GM06990 (cell line): ENCODE measurements at regions not wholly inside any gene's neighbourhood (a gene's known extent, or its start where the extent isn't known, plus 50 kb on each side); places are given as distances from the start of the nearest gene placed in this dataset.

Experiments used
- DNase-seq: peaks from one replicate; pipeline ENCODE4 v3.0.0-alpha.2; 2011; ENCODE audit not compliant: insufficient read length; ENCODE audit errors: extremely low read depth
- H3K27me3 ChIP-seq: replicated peaks from 2 replicates; pipeline ENCODE4 v1.6.0; 2011; ENCODE audit warnings: low read length; ENCODE audit not compliant: control insufficient read depth, insufficient read depth
- H3K36me3 ChIP-seq: 2 replicates; pipeline ENCODE4 v1.5.1; 2011; ENCODE audit warnings: low read length; ENCODE audit not compliant: control insufficient read depth, insufficient read depth
- H3K4me3 ChIP-seq: replicated peaks from 2 replicates; pipeline ENCODE4 v1.5.1; 2011; ENCODE audit warnings: low read depth, mild to moderate bottlenecking, control low read depth, low read length
- TF ChIP-seq, protein P1 (sequence below): IDR thresholded peaks from 2 replicates; pipeline ENCODE4 v1.5.1; 2011; ENCODE audit warnings: low read length, control low read depth, mild to moderate bottlenecking, inconsistent platforms; ENCODE audit not compliant: insufficient read depth, poor library complexity, severe bottlenecking

DNA sequence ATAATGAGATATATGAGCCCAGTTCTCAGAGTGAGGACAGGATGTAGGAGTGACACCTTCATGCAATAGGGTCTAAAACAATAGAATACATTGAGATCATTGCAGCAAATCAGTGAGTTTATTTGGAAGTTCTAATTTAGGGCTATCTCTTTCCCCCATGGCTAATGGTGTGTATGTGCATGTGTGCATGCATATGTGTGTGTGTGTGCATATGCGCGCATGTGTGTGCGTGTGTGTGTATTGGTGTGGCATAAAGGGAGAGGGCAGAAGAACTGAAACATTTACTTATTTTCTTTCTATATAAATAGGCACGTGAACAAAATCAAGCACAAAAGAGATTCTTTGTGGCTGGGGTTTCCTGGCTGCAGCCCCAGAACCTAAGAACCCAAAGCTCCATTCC, 115.7 kb upstream of the VEPH1 start:
- no peaks in the 10 kb centered on the region for H3K36me3 ChIP-seq
- no peaks in the 10 kb centered on the region for H3K27me3 ChIP-seq
- no peak overlapping the region for H3K4me3 ChIP-seq
- TF ChIP-seq, protein P1, sequence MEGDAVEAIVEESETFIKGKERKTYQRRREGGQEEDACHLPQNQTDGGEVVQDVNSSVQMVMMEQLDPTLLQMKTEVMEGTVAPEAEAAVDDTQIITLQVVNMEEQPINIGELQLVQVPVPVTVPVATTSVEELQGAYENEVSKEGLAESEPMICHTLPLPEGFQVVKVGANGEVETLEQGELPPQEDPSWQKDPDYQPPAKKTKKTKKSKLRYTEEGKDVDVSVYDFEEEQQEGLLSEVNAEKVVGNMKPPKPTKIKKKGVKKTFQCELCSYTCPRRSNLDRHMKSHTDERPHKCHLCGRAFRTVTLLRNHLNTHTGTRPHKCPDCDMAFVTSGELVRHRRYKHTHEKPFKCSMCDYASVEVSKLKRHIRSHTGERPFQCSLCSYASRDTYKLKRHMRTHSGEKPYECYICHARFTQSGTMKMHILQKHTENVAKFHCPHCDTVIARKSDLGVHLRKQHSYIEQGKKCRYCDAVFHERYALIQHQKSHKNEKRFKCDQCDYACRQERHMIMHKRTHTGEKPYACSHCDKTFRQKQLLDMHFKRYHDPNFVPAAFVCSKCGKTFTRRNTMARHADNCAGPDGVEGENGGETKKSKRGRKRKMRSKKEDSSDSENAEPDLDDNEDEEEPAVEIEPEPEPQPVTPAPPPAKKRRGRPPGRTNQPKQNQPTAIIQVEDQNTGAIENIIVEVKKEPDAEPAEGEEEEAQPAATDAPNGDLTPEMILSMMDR, result no peak
- DNase-seq, result no peak

DNA sequence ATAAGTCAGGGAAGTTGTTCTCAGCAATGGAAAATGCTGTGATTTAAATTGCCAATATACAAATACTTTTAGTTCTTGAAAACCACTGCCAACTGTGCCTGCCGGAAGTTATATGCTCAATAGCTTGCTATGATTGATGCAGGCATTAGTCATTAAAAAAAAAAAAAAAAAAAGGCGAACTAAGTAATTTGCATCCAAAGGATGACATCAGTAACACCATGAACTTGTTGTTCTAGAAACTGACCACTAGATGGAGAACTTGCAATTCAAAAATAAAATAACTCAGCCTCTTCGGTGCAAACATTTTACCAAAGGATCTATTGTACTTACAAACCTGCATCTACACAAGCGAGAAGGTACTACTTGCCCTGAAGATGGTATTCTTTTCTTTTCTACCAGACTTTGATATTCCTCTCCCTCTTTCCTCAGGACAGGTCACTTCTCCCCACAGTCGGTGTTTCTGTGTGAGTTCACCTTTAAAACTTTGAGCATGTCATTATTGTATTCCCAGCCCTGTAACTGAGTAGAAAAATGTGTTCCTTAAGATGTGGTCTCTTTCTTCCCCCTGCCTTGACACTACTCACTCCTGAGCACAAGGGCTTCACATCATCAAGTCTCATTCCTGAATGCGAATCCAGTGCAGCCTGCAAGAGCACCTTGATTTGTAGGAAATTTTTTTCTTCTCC, 115.0 kb upstream of the VEPH1 start:
- Histone ChIP-seq H3K4me3 (no peak overlapping the region), H3K36me3 (no peaks in the 10 kb centered on the region), H3K27me3 (no peaks in the 10 kb centered on the region)
- TF ChIP-seq, protein P1, result peak; percentile 68
- DNase-seq, result peak; percentile 13

DNA sequence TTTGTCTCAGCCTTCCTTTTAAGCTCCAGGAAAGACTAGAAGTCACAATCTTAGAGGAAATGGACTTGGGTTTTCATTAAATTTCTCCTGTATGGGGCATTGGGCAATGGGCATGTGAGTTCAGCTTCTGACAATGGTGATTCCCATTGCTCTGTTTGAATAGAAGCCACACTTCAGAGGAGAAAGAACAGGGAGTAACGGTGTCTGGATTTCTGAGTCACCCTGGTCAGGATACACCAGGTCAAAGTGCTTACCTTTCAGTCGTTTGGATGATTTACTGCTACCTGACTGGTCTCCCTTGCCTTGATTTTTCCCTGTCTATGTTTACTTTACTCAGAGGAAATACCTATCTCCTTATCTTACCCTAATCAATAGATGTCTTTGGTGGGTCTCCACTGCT, 111.7 kb upstream of the VEPH1 start:
- DNase-seq, result no peak
- TF ChIP-seq, protein P1, result no peak
- no peaks in the 10 kb centered on the region for H3K27me3 ChIP-seq
- no peaks in the 10 kb centered on the region for H3K36me3 ChIP-seq
- no peak overlapping the region for H3K4me3 ChIP-seq

DNA sequence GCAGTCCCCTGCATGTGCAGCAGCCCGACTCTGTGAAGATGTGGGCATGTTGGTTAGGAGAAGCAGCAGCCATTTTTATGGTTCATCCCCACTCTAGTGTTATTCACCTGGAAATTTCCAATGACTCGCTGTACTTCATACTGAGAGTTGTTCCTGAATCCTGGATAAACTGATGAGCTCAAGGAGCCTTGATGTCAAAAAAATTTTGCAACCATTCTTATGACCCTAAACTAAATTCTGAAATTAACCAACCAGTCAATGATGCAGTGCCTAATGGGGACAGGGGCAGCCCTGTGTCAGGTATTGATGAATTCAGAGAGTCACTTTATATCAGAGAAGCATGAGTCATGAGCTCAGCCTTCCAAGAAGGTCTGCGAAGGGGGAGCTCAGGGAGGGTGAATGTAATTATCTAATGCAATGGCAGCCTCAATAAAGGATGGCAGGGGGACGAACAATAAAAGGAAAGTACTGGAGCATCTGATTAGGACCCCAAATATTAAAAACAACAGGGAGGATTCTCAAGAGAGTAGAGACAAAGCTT, 108.4 kb upstream of the VEPH1 start:
- TF ChIP-seq, protein P1, result no peak
- H3K4me3 ChIP-seq, result no peak overlapping the region
- no peaks in the 10 kb centered on the region for H3K27me3 ChIP-seq
- no peaks in the 10 kb centered on the region for H3K36me3 ChIP-seq
- DNase-seq, result no peak

DNA sequence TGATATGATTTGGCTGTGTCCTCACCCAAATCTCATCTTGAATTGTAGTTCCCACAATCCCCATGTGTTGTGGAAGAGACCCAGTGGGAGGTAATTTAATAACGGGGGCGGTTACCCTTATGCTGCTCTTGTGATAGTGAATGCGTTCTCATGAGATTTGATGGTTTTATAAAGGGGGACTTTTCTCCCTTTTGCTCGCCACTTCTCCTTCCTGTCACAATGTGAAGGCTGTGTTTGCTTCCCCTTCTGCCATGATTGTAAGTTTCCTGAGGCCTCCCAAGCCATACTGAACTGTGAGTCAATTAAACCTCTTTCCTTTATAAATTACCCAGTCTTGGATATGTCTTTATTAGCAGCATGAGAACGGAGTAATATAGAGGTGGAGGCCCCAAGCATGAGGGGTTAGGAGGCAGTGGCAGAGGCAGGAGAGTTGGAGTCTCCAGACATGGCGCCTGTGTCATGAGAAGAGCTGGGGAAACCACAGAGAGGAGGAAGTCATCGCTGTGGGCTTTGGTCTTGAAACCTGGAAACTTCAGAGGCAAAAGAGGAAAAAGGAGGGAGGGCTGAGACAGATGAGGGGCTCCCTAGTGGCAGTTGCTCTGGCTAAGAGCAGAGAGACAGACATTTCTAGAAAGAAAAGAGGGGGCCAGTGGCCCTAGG, 107.8 kb upstream of the VEPH1 start:
- Histone ChIP-seq H3K4me3 (no peak overlapping the region), H3K36me3 (no peaks in the 10 kb centered on the region), H3K27me3 (no peaks in the 10 kb centered on the region)
- DNase-seq, result no peak
- TF ChIP-seq, protein P1, result no peak
